HepG2 (cell line): ENCODE measurements at regions not wholly inside any gene's neighbourhood (a gene's known extent, or its start where the extent isn't known, plus 50 kb on each side); places are given as distances from the start of the nearest gene placed in this dataset.

ENCODE experiments used
- ATAC-seq: fragments of 200-7000 bp; cut with Tn5 transposase; 3 replicates; pipeline ENCODE4 v1.9.1; 2020; ENCODE audit warnings: mild to moderate bottlenecking, moderate library complexity
- BruUV-seq: library from RNA; stranded (reverse); fragments of 400-500 nt; replicated peaks from 2 replicates; lab custom pipeline; 2021; lab: Mats Ljungman, UMichigan
- CTCF ChIA-PET: fragments of 300-600 bp; formaldehyde crosslinking; extraction: SDS; loops from one replicate; lab custom pipeline; 2021; ENCODE audit warnings: low total read pairs, inconsistent platforms, low intra/inter-chr PET ratio; lab: Yijun Ruan, JAX
- POLR2A ChIA-PET: fragments of 350-600 bp; sonication (Branson Sonifier 250); formaldehyde crosslinking; loops from one replicate; lab custom pipeline; 2020; ENCODE audit warnings: antibody characterized with exemption, inconsistent platforms; lab: Yijun Ruan, JAX
- DNase-seq: peaks from one replicate; pipeline ENCODE4 v3.0.0-alpha.2; 2015; ENCODE audit warnings: low spot score
- FAIRE-seq: peaks from 3 replicates; lab custom pipeline; 2011; peaks lifted over from hg19 to GRCh38; lab: Jason Lieb, UNC
- H2AFZ ChIP-seq: one replicate; pipeline ENCODE4 v1.6.1; 2011; ENCODE audit warnings: low read length, inconsistent platforms
- H3K27ac ChIP-seq: fragments of 300-600 bp; 3 replicates; pipeline ENCODE4 v1.8.0; 2011; ENCODE audit warnings: mixed run types, mild to moderate bottlenecking, mixed read lengths, low read length, inconsistent platforms; ENCODE audit not compliant: insufficient read depth; ENCODE audit errors: extremely low read length
- H3K27me3 ChIP-seq, 2 experiments: fragments of 200-600 bp in 1 of 2; 2 replicates in 1 of 2; 3 replicates in 1 of 2; pipeline versions ENCODE4 v1.6.0 to v1.8.0; 2011; ENCODE audit warnings: low read length in 2 of 2, mild to moderate bottlenecking in 2 of 2, moderate library complexity in 2 of 2, inconsistent platforms in 1 of 2; ENCODE audit not compliant: insufficient read depth in 2 of 2, control insufficient read depth in 1 of 2
- H3K36me3 ChIP-seq, 2 experiments: fragments of 200-600 bp in 1 of 2; replicated peaks in 1 of 2; 2 replicates in 1 of 2; 3 replicates in 1 of 2; pipeline versions ENCODE4 v1.5.1 to v1.8.0; 2011; ENCODE audit warnings: low read length in 2 of 2, inconsistent platforms in 1 of 2; ENCODE audit not compliant: insufficient read depth in 2 of 2, control insufficient read depth in 1 of 2
- H3K4me1 ChIP-seq: 2 replicates; pipeline ENCODE4 v1.5.1; 2012; ENCODE audit warnings: low read length, inconsistent platforms; ENCODE audit not compliant: insufficient read depth
- H3K4me2 ChIP-seq: 2 replicates; pipeline ENCODE4 v1.6.0; 2011; ENCODE audit warnings: low read depth, low read length, inconsistent platforms
- H3K4me3 ChIP-seq, 3 experiments: fragments of 200-600 bp in 1 of 3; sonication (generic), shearing (Covaris generic) in 1 of 3; replicated peaks in 1 of 3; 2 replicates each; pipeline ENCODE4 v1.5.1; 2011 to 2016; ENCODE audit warnings: low read length in 3 of 3, inconsistent platforms in 2 of 3, low read depth in 2 of 3, mild to moderate bottlenecking in 2 of 3, control low read depth in 1 of 3, mixed read lengths in 1 of 3; ENCODE audit not compliant: insufficient read depth in 1 of 3
- H3K79me2 ChIP-seq: one replicate; pipeline ENCODE4 v1.6.1; 2011; ENCODE audit warnings: low read length, inconsistent platforms; ENCODE audit not compliant: insufficient read depth
- H3K9ac ChIP-seq: 2 replicates; pipeline ENCODE4 v1.6.0; 2011; ENCODE audit warnings: mild to moderate bottlenecking, low read depth, low read length, inconsistent platforms; ENCODE audit not compliant: insufficient read depth
- H3K9me3 ChIP-seq: 2 replicates; pipeline ENCODE4 v1.5.1; 2012; ENCODE audit warnings: mild to moderate bottlenecking, low read length
- H4K20me1 ChIP-seq: 2 replicates; pipeline ENCODE4 v1.6.0; 2011; ENCODE audit warnings: inconsistent platforms, mild to moderate bottlenecking, low read length, moderate library complexity; ENCODE audit not compliant: insufficient read depth
- AGO2 ChIP-seq: fragments of 200-400 bp; formaldehyde crosslinking; optimal IDR thresholded peaks from 2 replicates; pipeline ENCODE3; 2017; ENCODE audit warnings: mild to moderate bottlenecking, low read depth, low read length, moderate library complexity
- BCL3 ChIP-seq: sonication (generic); formaldehyde crosslinking; IDR thresholded peaks from 2 replicates; pipeline ENCODE4 v1.5.1; 2020; ENCODE audit warnings: mild to moderate bottlenecking, missing genetic modification reagents, moderate library complexity
- CERS6 ChIP-seq: sonication (generic); formaldehyde crosslinking; IDR thresholded peaks from 2 replicates; pipeline ENCODE4 v1.5.0; 2020; ENCODE audit warnings: missing genetic modification reagents
- CSRNP2 ChIP-seq: sonication (generic); formaldehyde crosslinking; conservative IDR thresholded peaks from 2 replicates; pipeline ENCODE4 v1.8.0; 2022; ENCODE audit warnings: low read depth, missing genetic modification reagents
- POGZ ChIP-seq: sonication (generic); formaldehyde crosslinking; IDR thresholded peaks from 2 replicates; pipeline ENCODE4 v1.4.0; 2020; ENCODE audit warnings: mild to moderate bottlenecking, missing genetic modification reagents
- SP1 ChIP-seq, 2 experiments: fragments of 450-650 bp in 1 of 2; sonication (generic) in 1 of 2; formaldehyde crosslinking in 1 of 2; IDR thresholded peaks; 2 replicates each; pipeline versions ENCODE4 v1.4.0 to v1.6.1; 2016 to 2020; ENCODE audit warnings: missing genetic modification reagents in 1 of 2
- YY1 ChIP-seq: IDR thresholded peaks from 2 replicates; pipeline ENCODE4 v1.6.1; 2011; ENCODE audit warnings: low read length, low read depth, moderate library complexity, mild to moderate bottlenecking; ENCODE audit not compliant: insufficient read depth, insufficient replicate concordance
- ZNF317 ChIP-seq: sonication (generic); formaldehyde crosslinking; IDR thresholded peaks from 2 replicates; pipeline ENCODE4 v1.5.0; 2020; ENCODE audit warnings: mild to moderate bottlenecking, missing genetic modification reagents
- ZNF441 ChIP-seq: sonication (generic); formaldehyde crosslinking; IDR thresholded peaks from 2 replicates; pipeline ENCODE4 v1.7.0; 2021; ENCODE audit warnings: missing genetic modification reagents, borderline replicate concordance
- ZNF484 ChIP-seq: sonication (generic); formaldehyde crosslinking; IDR thresholded peaks from 2 replicates; pipeline ENCODE4 v1.5.1; 2020; ENCODE audit warnings: mild to moderate bottlenecking, low read depth, missing genetic modification reagents, borderline replicate concordance
- ZNF710 ChIP-seq: sonication (generic); formaldehyde crosslinking; IDR thresholded peaks from 2 replicates; pipeline ENCODE4 v1.5.0; 2020; ENCODE audit warnings: mild to moderate bottlenecking, missing genetic modification reagents, borderline replicate concordance
- ZNF770 ChIP-seq: sonication (generic); formaldehyde crosslinking; IDR thresholded peaks from 2 replicates; pipeline ENCODE4 v1.5.0; 2020; ENCODE audit warnings: mild to moderate bottlenecking, missing genetic modification reagents
- ZSCAN5A ChIP-seq: sonication (generic); formaldehyde crosslinking; IDR thresholded peaks from 2 replicates; pipeline ENCODE4 v1.8.0; 2022; ENCODE audit warnings: mild to moderate bottlenecking, missing genetic modification reagents, borderline replicate concordance
- WGBS: methylation state at CpG from one replicate; pipeline ENCODE4 v1.1.6; 2017; ENCODE audit warnings: low lambda C conversion rate; 5-methylcytosine and 5-hydroxymethylcytosine counted together
- in situ Hi-C: cut with HindIII; loops from 2 replicates; pipeline ENCODE4 v1.10.0; 2017; ENCODE audit warnings: low pct_unique_long_range_greater_than_20kb; ENCODE audit not compliant: extremely low pct_ligation_motif_present
- intact Hi-C: fragments of 100-400 bp; cut with micrococcal nuclease; formaldehyde crosslinking; loops from one replicate; pipeline ENCODE4 v1.10.0; 2022; ENCODE audit not compliant: unreplicated experiment

- TF ChIP-seq CSRNP2 (CRISPR knock-in tag), result no peak
Observed at GRCh38 chr2:234753701-234754100, 198.1 kb upstream of the SH3BP4 start (continued).

- Histone ChIP-seq H4K20me1 (no peaks in the 10 kb centered on the region), H3K4me3 (no peak overlapping the region), H3K27me3 (no peaks in the 10 kb centered on the region), H3K36me3 (no peaks in the 10 kb centered on the region), H3K9ac (no peak overlapping the region), H3K27ac (no peak overlapping the region), H3K9me3 (no peaks in the 10 kb centered on the region), H2AFZ (no peak overlapping the region), H3K4me2 (no peak overlapping the region), H3K4me1 (peaks cover 7% of the 10 kb centered on the region), H3K79me2 (no peaks in the 10 kb centered on the region)
- ATAC-seq (no peak), FAIRE-seq (no peak), DNase-seq (no peak)
- intact Hi-C loops (no loop called here), in situ Hi-C loops (no loop called here)
- 95% methylated on average over 3 of the region's 3 CpGs for WGBS
- CTCF ChIA-PET, result no interaction called here
- POLR2A ChIA-PET, result no interaction called here
- BruUV-seq, result no TSS peak
- TF ChIP-seq BCL3 (CRISPR knock-in tag), result no peak
- TF ChIP-seq CERS6 (CRISPR knock-in tag), result no peak
- TF ChIP-seq ZNF441, result no peak
- no peak for TF ChIP-seq AGO2
- no peak for TF ChIP-seq ZNF317 (CRISPR knock-in tag)
- no peak for TF ChIP-seq SP1 (IDR thresholded peaks at IDR 0.05)
- TF ChIP-seq SP1 (CRISPR knock-in tag; IDR thresholded peaks at IDR 0.05), result no peak
- TF ChIP-seq ZNF484 (CRISPR knock-in tag), result no peak
- no peak for TF ChIP-seq ZNF770
- TF ChIP-seq ZNF710 (CRISPR knock-in tag), result no peak
- TF ChIP-seq POGZ, result no peak
- no peak for TF ChIP-seq ZSCAN5A (CRISPR knock-in tag)
- no peak for TF ChIP-seq YY1
Observed at GRCh38 chr2:234752966-234753365, 198.9 kb upstream of the SH3BP4 start.
